ENCODE measurements at regions not wholly inside any gene's neighbourhood (a gene's known extent, or its start where the extent isn't known, plus 50 kb on each side); places are given as distances from the start of the nearest gene placed in this dataset.

GRCh38 chr16:6345090-6345489 is 987.6 kb upstream of the RBFOX1 start:
- no peak for TF ChIP-seq CTCF (tag by site-specific recombination; IDR thresholded peaks at IDR 0.05)
- no peak for TF ChIP-seq ZNF530 (tag by site-specific recombination; IDR thresholded peaks at IDR 0.05; ENCODE audit: low read depth)
- no peak for TF ChIP-seq ZNF366 (tag by site-specific recombination; conservative IDR thresholded peaks at IDR 0.05)
- TF ChIP-seq ZNF157 (tag by site-specific recombination; IDR thresholded peaks at IDR 0.05): no peak
- TF ChIP-seq, protein P1, sequence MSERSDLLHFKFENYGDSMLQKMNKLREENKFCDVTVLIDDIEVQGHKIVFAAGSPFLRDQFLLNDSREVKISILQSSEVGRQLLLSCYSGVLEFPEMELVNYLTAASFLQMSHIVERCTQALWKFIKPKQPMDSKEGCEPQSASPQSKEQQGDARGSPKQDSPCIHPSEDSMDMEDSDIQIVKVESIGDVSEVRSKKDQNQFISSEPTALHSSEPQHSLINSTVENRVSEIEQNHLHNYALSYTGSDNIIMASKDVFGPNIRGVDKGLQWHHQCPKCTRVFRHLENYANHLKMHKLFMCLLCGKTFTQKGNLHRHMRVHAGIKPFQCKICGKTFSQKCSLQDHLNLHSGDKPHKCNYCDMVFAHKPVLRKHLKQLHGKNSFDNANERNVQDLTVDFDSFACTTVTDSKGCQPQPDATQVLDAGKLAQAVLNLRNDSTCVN (tag by site-specific recombination; optimal IDR thresholded peaks at IDR 0.05): no peak
- no peak for TF ChIP-seq HOXC10 (CRISPR knock-in tag; IDR thresholded peaks at IDR 0.05)
- TF ChIP-seq ZNF776 (tag by site-specific recombination; IDR thresholded peaks at IDR 0.05; ENCODE audit: borderline replicate concordance): no peak
- TF ChIP-seq SALL2 (tag by site-specific recombination; IDR thresholded peaks at IDR 0.05; ENCODE audit: borderline replicate concordance): no peak
- TF ChIP-seq ZNF140 (tag by site-specific recombination; IDR thresholded peaks at IDR 0.05): no peak
- TF ChIP-seq ZBTB21 (tag by site-specific recombination; IDR thresholded peaks at IDR 0.05): no peak

All from HEK293 (cell line).